GM12878 (cell line): ENCODE measurements at regions not wholly inside any gene's neighbourhood (a gene's known extent, or its start where the extent isn't known, plus 50 kb on each side); places are given as distances from the start of the nearest gene placed in this dataset.
"Not testable (repeated sequence)": the region's sequence is repeated elsewhere in the genome, so short reads cannot be mapped to it uniquely, and the experiment has no call there.

Source experiments
- ATAC-seq: fragments of 200-7000 bp; cut with Tn5 transposase; 3 replicates; pipeline ENCODE4 v1.9.1; 2020; ENCODE audit warnings: mild to moderate bottlenecking, moderate library complexity
- BruUV-seq: library from RNA; stranded (reverse); fragments of 400-500 nt; replicated peaks from 2 replicates; lab custom pipeline; 2021; lab: Mats Ljungman, UMichigan
- CTCF ChIA-PET: fragments of 300-600 bp; sonication (Branson Sonifier 250); formaldehyde crosslinking; extraction: SDS; loops from one replicate; lab custom pipeline; 2021; ENCODE audit warnings: inconsistent platforms; lab: Yijun Ruan, JAX
- POLR2A ChIA-PET: fragments of 350-600 bp; formaldehyde crosslinking; extraction: SDS; loops from one replicate; lab custom pipeline; 2021; ENCODE audit warnings: inconsistent platforms; lab: Charles Lee
- RAD21 ChIA-PET: fragments of 300-600 bp; sonication (Branson Sonifier 250); formaldehyde crosslinking; loops from one replicate; lab custom pipeline; 2023; ENCODE audit warnings: antibody characterized with exemption; ENCODE audit not compliant: unreplicated experiment; lab: Charles Lee
- SMC1A ChIA-PET: fragments of 300-600 bp; sonication (Branson Sonifier 250); formaldehyde crosslinking; loops from one replicate; lab custom pipeline; 2023; ENCODE audit not compliant: unreplicated experiment, uncharacterized antibody; lab: Charles Lee
- DNase-seq: peaks from one replicate; pipeline ENCODE4 v3.0.0-alpha.2; 2011; ENCODE audit warnings: low read depth, low spot score
- FAIRE-seq: peaks from 3 replicates; lab custom pipeline; 2011; peaks lifted over from hg19 to GRCh38; lab: Jason Lieb, UNC
- H2AFZ ChIP-seq: 2 replicates; pipeline ENCODE4 v1.6.0; 2011; ENCODE audit warnings: low read depth, low read length, control low read depth; ENCODE audit not compliant: control insufficient read depth
- H3K27ac ChIP-seq: 2 replicates; pipeline ENCODE4 v1.5.1; 2011; ENCODE audit warnings: control low read depth; ENCODE audit not compliant: control insufficient read depth, insufficient read depth
- H3K27me3 ChIP-seq, 2 experiments: replicated peaks in 1 of 2; 2 replicates each; pipeline versions ENCODE4 v1.6.0 to v1.6.1; 2011; ENCODE audit warnings: low read length in 1 of 2; ENCODE audit not compliant: control insufficient read depth in 2 of 2, insufficient read depth in 2 of 2
- H3K36me3 ChIP-seq, 2 experiments: 2 replicates each; pipeline ENCODE4 v1.5.1; 2011; ENCODE audit warnings: low read length in 1 of 2; ENCODE audit not compliant: control insufficient read depth in 2 of 2, insufficient read depth in 2 of 2
- H3K4me1 ChIP-seq: 2 replicates; pipeline ENCODE4 v1.6.1; 2011; ENCODE audit warnings: mild to moderate bottlenecking, low read length, moderate library complexity, mixed read lengths; ENCODE audit not compliant: control insufficient read depth, insufficient read depth
- H3K4me2 ChIP-seq: 2 replicates; pipeline ENCODE4 v1.6.0; 2011; ENCODE audit warnings: control low read depth; ENCODE audit not compliant: control insufficient read depth, insufficient read depth
- H3K4me3 ChIP-seq: fragments of 200-600 bp; sonication (generic); 2 replicates; pipeline ENCODE4 v1.5.1; 2016
- H3K79me2 ChIP-seq: 2 replicates; pipeline ENCODE4 v1.6.0; 2011; ENCODE audit warnings: low read length; ENCODE audit not compliant: control insufficient read depth, insufficient read depth
- H3K9ac ChIP-seq: 2 replicates; pipeline ENCODE4 v1.8.0; 2011; ENCODE audit warnings: low read length, control low read depth, mixed read lengths; ENCODE audit not compliant: control insufficient read depth, insufficient read depth
- H3K9me3 ChIP-seq: replicated peaks from 3 replicates; pipeline ENCODE4 v1.5.1; 2011; ENCODE audit warnings: mild to moderate bottlenecking, low read length; ENCODE audit not compliant: control insufficient read depth, insufficient read depth
- H4K20me1 ChIP-seq: 2 replicates; pipeline ENCODE4 v1.6.0; 2011; ENCODE audit not compliant: control insufficient read depth, insufficient read depth
- ZNF24 ChIP-seq: fragments of 450-650 bp; IDR thresholded peaks from 2 replicates; pipeline ENCODE4 v1.6.1; 2017; ENCODE audit warnings: antibody characterized with exemption, mild to moderate bottlenecking
- WGBS: methylation state at CpG from one replicate; pipeline ENCODE4 v1.1.6; 2016; ENCODE audit warnings: low lambda C conversion rate; ENCODE audit not compliant: insufficient replicate concordance, insufficient coverage; ENCODE audit errors: missing lambda C conversion rate; 5-methylcytosine and 5-hydroxymethylcytosine counted together
- in situ Hi-C: fragments of 300-500 bp; cut with MboI; formaldehyde crosslinking; loops from 9 replicates; pipeline ENCODE4 v1.14.3; 2018; ENCODE audit warnings: mixed read lengths
- intact Hi-C: fragments of 100-400 bp; cut with micrococcal nuclease; formaldehyde crosslinking; loops from one replicate; pipeline ENCODE4 v1.14.2; 2022; ENCODE audit not compliant: unreplicated experiment

GRCh38 chr22:23380230-23380573 is 199.9 kb downstream of the IGLL1 start:
- FAIRE-seq (no peak), DNase-seq (no peak), ATAC-seq (no peak)
- intact Hi-C loops, result no loop called here
- Histone ChIP-seq H3K4me3 (no peak overlapping the region), H3K4me2 (no peak overlapping the region), H4K20me1 (no peaks in the 10 kb centered on the region), H2AFZ (no peak overlapping the region), H3K9ac (no peak overlapping the region), H3K9me3 (no peaks in the 10 kb centered on the region), H3K36me3 (no peaks in the 10 kb centered on the region), H3K79me2 (no peaks in the 10 kb centered on the region), H3K27ac (no peak overlapping the region), H3K4me1 (no peaks in the 10 kb centered on the region), H3K27me3 (no peaks in the 10 kb centered on the region)
- in situ Hi-C loops, result loop anchor here (10.0 to 25.0 kb wide), 2 partner anchors 415 to 568 kb away; no protein-coding TSS in a partner anchor
- no TSS peak for BruUV-seq
- POLR2A ChIA-PET, result no interaction called here
- SMC1A ChIA-PET, result no interaction called here
- RAD21 ChIA-PET, result no interaction called here
- CTCF ChIA-PET, result no interaction called here
- 13% methylated on average over 5 of the region's 5 CpGs for WGBS
- TF ChIP-seq ZNF24, result no peak

GRCh38 chr22:23379540-23380229 is 199.4 kb downstream of the BCR start:
- DNase-seq, SMC1A ChIA-PET, BruUV-seq, H3K36me3 ChIP-seq, H3K27me3 ChIP-seq, H3K4me3 ChIP-seq, H3K9ac ChIP-seq, H3K4me2 ChIP-seq, ATAC-seq, H3K79me2 ChIP-seq, H3K9me3 ChIP-seq, RAD21 ChIA-PET, H4K20me1 ChIP-seq, H3K27ac ChIP-seq, FAIRE-seq, H2AFZ ChIP-seq, POLR2A ChIA-PET, H3K4me1 ChIP-seq, CTCF ChIA-PET: not testable (repeated sequence)
- intact Hi-C loops, result loop anchor here (5.0 kb wide), 1 partner anchor 57 kb away; no protein-coding TSS in a partner anchor
- in situ Hi-C loops, result loop anchor here (5.0 to 25.0 kb wide), 3 partner anchors 57 to 567 kb away; no protein-coding TSS in a partner anchor
- WGBS, result 22% methylated on average over 10 of the region's 18 CpGs
